Hematopoietic multipotent progenitor cell treated with erythropoietin and hydrocortisone succinate and interleukin-3 and kit ligand, for 15 days (in vitro differentiated cells): ENCODE measurements at regions not wholly inside any gene's neighbourhood (a gene's known extent, or its start where the extent isn't known, plus 50 kb on each side); places are given as distances from the start of the nearest gene placed in this dataset.

Experiments used
- DNase-seq: peaks from one replicate; pipeline ENCODE4 v3.0.0-alpha.2; 2015; ENCODE audit warnings: low spot score

DNA sequence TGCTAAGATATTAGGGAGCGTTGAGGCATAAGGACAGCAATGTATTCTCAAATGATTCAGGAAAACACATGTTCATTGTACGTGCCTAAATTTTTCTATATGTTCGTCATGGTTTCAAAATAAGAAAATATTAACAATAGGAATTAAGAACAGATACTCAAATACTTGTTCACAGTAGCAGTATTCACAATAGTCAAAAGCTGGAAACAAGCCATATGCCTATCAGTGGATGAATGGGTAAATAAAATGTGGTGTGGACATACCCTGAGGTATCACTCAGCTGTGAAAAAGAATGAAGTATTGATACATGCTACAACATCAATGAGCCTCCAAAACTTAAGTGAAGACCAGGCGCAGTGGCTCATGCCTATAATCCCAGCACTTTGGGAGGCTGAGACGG is 84.7 kb upstream of the PTER start:
- no peak for DNase-seq

DNA sequence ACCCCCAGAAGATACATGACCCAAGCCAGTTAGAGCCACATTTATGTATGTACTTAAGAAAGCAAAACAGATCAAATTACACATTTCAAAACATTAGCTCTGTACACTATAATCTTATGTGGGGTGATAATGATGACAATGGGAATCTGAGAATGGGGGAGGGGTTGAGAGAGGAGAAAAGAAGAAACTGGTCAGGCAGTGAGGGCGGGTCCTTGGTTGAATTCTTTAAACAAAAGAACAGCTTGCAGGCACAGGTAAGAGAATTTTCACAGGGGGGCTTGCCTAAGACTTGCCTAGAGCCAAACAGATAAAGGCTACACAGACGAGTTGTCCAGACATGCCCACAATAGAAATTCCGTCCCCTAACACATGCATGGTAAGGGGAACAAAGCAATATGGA is 76.8 kb upstream of the PTER start:
- no peak for DNase-seq

DNA sequence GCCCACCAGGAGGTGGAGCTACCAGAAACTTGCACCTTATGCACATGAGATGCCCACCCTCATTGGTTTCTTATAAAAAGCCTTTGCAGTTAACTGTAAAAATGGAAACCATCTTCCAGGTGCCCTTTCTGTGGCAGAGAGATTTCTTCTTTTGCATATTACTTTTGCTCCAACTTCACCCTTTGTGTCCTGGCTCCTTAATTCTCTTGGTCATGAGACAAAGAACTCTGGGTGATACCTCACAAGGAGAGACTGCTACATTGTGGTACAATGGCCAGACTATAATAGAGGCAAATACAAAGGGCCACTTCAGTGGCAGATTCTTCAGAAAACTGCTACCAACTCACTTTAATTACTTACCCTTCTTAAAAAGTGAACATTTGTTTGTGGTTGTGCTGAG is 76.4 kb upstream of the PTER start:
- DNase-seq, result no peak

DNA sequence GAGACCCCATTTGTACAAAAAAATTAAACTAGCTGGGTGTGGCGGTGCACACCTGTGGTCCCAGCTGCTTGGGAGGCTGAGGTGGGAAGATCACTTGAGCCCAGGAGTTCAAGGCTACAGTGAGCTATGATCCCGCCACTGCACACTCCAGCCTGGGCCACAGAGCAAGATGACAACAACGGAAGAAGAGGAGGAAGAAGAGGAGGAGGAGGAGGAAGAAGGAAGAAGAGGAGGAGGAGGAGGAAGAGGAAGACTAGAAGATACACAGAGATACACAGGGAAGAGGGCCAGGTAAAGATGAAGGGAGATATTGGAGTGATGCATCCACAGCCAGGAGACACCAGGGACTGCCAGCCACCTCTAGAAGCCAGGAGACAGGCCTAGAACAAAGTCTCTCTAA is 75.7 kb upstream of the PTER start:
- DNase-seq, result no peak

DNA sequence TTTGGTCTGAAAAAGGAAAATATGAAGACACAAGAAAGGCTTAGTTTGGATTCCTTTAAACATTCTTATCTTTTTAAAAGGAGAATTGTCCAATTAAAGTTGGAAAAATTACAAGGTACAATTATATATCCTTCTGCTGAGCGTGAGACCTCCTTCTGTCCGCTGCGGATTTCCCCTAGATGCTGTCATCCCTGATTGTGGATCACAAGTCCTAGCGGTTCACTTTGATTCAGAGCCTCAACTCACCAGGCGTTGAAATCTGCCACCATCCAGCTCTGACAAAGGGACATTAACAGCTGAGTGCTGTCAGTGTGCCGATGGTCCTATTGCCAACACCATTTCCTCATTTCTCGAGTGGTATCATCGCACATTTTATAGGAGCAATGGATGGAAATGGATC is 73.1 kb upstream of the PTER start:
- no peak for DNase-seq

DNA sequence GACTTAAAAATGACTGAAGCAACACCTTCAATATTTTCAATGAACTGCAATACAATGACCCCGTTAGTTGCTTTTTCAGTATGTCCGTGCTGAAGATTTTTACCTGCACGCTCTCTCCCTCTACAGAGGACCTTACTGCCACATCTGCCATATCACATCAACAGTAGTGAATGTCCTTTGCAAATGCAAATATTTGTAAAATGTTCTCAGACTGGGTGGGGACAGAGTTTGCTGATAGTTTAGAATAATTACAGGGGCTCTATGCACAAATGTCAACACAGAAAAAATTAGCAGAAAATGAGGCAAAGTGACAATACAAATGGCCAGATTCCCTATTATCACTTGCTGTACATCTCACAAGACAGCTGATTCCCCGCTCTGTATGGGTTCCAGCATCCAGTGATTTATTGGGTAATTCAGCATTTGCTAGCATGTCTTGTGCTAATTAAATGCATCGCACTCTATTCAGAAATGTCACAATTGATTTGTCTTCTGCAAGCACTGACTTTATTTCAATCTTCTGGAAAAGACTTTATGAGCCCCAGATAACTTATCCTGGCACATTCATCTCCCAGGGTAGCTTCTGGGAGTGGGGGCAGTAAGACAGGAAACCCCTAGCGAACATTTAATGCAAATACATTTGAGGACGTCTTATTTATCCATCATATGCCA is 69.1 kb upstream of the PTER start:
- DNase-seq, result no peak

DNA sequence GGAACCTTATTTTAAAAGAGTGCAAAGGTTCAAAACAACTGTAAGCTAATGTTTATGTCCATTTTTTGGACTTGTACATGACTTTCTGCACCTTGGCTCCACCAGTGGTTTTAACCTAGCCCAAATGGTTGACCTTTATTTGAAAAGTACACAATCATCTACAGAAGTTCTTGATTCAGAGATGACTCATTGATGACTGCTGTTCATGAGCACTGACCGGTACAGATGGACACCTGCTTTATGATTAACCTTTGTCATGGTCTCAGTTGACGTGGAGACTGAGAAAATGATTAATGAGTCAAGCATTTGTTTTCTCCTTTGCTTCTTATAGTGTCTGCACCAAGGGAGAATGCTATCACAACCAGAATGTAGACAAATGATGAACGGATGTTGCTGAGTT is 55.7 kb upstream of the PTER start:
- no peak for DNase-seq

DNA sequence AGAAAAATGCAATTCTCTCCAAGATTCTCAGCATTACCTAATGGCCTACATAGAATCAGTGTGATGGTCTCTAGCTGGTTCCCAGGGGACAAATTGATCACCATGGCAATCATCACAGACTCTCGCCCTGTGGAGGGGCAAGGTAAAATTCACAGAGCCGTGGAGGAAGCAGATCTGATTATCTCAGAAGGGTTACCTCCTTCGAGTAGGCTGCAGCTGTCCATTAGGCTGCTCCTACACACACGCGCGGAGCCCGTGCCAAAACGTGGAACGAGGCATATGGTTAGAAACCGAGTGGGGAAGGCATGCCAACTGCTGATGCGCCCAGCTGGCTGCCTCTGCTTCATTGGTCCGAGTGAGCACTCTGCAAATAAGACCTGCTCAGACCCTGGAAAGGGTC is 52.8 kb upstream of the PTER start:
- no peak for DNase-seq

DNA sequence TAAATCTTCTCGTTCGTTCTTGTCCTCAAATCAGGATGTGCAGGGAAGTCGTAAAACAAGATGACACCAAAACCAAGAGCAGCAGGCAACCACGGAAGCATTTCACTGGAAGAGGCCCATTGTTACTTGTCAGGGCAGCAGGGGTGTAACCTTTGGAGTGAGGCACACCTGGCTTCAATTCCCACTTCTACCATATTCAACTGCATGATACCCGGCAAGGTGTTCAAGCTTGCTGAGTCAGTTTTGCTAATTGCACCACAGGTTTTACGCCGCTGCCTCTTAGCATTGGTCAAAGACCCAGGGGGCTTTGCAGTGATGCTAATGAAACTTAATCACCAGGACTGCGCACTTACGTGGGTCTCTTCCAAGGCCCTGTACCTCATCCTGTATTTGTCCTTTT is 50.0 kb upstream of the PTER start:
- no peak for DNase-seq
